Activated CD8-positive, alpha-beta T cell treated with anti-CD3 and anti-CD28 coated beads for 36 hours (primary cell): ENCODE measurements at regions not wholly inside any gene's neighbourhood (a gene's known extent, or its start where the extent isn't known, plus 50 kb on each side); places are given as distances from the start of the nearest gene placed in this dataset.
A peak's percentile ranks its signal among the peaks of the same experiment; 100 is the strongest.

Experiments
- ATAC-seq: fragments of 200-7000 bp; cut with Tn5 transposase; one replicate; pipeline ENCODE4 v1.10.0; 2021; ENCODE audit warnings: mild to moderate bottlenecking, moderate library complexity
- CTCF ChIA-PET: fragments of 350-600 bp; sonication (Branson Sonifier 250); formaldehyde crosslinking; loops from one replicate; lab custom pipeline; 2021; ENCODE audit warnings: antibody characterized with exemption; lab: Charles Lee
- POLR2A ChIA-PET: fragments of 350-600 bp; sonication (Branson Sonifier 250); formaldehyde crosslinking; loops from one replicate; lab custom pipeline; 2021; ENCODE audit warnings: antibody characterized with exemption; lab: Charles Lee
- DNase-seq: peaks from one replicate; pipeline ENCODE4 v3.0.0-alpha.2; 2020
- H3K27ac Mint-ChIP-seq: one replicate; pipeline ENCODE4 v1.8.0; 2021; ENCODE audit warnings: mild to moderate bottlenecking, mixed read lengths
- H3K27me3 Mint-ChIP-seq: one replicate; pipeline ENCODE4 v1.8.0; 2021; ENCODE audit warnings: mixed read lengths
- H3K36me3 Mint-ChIP-seq: one replicate; pipeline ENCODE4 v1.8.0; 2021; ENCODE audit warnings: low read depth, mixed read lengths
- H3K4me1 Mint-ChIP-seq: one replicate; pipeline ENCODE4 v1.8.0; 2021; ENCODE audit warnings: low read depth, mixed read lengths
- H3K4me3 Mint-ChIP-seq: one replicate; pipeline ENCODE4 v1.8.0; 2021; ENCODE audit warnings: mild to moderate bottlenecking, moderate library complexity, mixed read lengths
- H3K9me3 Mint-ChIP-seq: one replicate; pipeline ENCODE4 v1.8.0; 2021; ENCODE audit warnings: mixed read lengths
- intact Hi-C: fragments of 100-400 bp; cut with micrococcal nuclease; formaldehyde crosslinking; loops from one replicate; pipeline ENCODE4 v1.10.0; 2022
- TF ChIP-seq, protein P1 (sequence below): fragments of 200-600 bp; IDR thresholded peaks from one replicate; pipeline ENCODE4 v1.8.0; 2022; ENCODE audit warnings: antibody characterized with exemption, mild to moderate bottlenecking

DNA sequence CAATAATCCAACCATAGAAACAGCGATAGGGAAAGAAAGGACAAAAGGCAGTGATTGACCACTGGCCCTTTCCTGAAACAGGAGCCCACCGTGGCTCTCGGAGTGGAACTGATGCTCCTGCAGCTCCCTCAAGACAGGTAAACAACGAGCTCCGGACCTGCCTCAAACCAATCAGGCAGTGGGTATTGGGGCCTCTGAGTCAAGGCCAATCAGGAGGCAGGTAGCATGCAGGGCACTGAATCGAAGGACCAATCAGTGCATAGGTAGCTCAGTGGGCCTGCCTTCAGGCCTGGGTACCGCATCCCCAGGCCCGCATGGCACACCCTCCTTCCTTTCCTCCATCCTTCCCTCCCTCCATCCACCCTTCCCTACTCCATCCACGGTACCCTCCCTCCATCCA is 425.1 kb upstream of the MGMT start:
- H3K36me3 Mint-ChIP-seq: no peaks in the 10 kb centered on the region
- CTCF ChIA-PET: no interaction called here
- TF ChIP-seq, protein P1, sequence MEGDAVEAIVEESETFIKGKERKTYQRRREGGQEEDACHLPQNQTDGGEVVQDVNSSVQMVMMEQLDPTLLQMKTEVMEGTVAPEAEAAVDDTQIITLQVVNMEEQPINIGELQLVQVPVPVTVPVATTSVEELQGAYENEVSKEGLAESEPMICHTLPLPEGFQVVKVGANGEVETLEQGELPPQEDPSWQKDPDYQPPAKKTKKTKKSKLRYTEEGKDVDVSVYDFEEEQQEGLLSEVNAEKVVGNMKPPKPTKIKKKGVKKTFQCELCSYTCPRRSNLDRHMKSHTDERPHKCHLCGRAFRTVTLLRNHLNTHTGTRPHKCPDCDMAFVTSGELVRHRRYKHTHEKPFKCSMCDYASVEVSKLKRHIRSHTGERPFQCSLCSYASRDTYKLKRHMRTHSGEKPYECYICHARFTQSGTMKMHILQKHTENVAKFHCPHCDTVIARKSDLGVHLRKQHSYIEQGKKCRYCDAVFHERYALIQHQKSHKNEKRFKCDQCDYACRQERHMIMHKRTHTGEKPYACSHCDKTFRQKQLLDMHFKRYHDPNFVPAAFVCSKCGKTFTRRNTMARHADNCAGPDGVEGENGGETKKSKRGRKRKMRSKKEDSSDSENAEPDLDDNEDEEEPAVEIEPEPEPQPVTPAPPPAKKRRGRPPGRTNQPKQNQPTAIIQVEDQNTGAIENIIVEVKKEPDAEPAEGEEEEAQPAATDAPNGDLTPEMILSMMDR: no peak
- intact Hi-C loops: no loop called here
- DNase-seq: no peak
- POLR2A ChIA-PET: no interaction called here
- H3K4me1 Mint-ChIP-seq: peaks cover 19% of the 10 kb centered on the region
- ATAC-seq: no peak
- no peak overlapping the region for H3K4me3 Mint-ChIP-seq
- H3K27me3 Mint-ChIP-seq: peaks cover 9% of the 10 kb centered on the region
- H3K9me3 Mint-ChIP-seq: no peaks in the 10 kb centered on the region
- no peak overlapping the region for H3K27ac Mint-ChIP-seq

DNA sequence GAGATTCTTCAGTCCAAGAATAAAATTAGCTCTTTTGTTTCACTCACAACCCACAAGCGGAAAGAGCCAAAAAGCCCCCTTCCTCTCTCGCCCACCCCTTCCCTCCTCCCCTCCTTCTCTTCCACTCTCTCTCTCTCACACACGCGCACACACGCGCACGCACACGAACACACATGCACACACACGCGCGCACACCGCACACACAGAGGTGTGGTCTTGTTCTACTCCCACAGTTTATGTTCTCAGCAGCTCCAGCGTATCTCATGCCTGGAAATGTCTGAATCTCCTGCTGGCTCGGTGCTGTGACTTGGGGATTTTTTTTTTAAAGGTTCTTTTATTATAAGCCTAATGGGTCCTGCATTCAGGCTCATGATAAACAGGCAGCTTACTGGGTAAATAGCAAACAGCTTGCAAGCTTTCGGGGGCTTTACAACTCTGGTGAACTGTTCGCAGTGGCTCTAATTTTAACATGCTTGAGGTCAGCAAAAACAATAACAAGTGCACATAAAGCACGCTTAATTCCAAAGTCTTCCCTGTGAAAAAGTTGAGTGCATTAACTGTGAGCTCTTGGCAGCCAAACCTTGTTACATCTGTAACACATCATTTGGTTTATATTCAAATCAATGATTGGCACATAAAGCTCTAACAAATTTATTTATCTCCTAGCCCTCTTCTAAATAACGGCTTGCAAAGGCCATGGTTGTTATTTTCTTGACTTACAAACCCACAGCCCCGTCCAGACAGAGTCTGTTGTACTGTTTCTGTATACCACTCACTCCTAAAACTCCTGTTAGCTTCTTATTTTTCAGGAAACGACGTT is 424.1 kb upstream of the MGMT start:
- intact Hi-C loops: no loop called here
- ChIA-PET POLR2A (interaction anchor here (0.5 kb wide), 1 partner anchor 213 kb away, joined by 3 read pairs; no protein-coding TSS in a partner anchor), CTCF (interaction anchor here (1.4 to 1.5 kb wide), 2 partner anchors 12 to 14 kb away, joined by 4 to 5 read pairs; no protein-coding TSS in a partner anchor)
- TF ChIP-seq, protein P1: no peak
- DNase-seq: peak; percentile 39
- Mint-ChIP-seq H3K4me1 (peaks cover 16% of the 10 kb centered on the region), H3K4me3 (peak overlapping the region; percentile 13), H3K27ac (no peak overlapping the region), H3K36me3 (no peaks in the 10 kb centered on the region), H3K27me3 (peaks cover 9% of the 10 kb centered on the region), H3K9me3 (no peaks in the 10 kb centered on the region)
- peak; percentile 39 for ATAC-seq

DNA sequence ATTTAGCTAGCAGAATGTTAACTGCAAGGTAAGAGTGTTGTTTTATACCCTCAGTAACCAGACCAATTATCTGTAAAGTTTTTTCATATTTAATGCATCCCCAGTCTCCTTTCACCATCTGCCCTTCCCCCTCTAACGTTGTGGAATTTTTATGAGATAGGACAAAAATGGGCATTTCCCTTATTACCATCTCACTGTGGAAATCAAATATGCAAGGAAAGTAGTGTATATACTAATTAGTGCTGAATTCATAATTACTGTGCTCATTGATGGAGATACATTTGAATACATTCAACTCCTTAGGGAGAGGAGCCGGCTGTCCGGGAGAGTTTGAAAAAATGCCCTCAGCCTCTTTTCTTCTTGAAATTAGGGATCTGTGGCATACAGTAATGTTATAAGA is 423.4 kb upstream of the MGMT start:
- Mint-ChIP-seq H3K4me1 (peaks cover 12% of the 10 kb centered on the region), H3K4me3 (no peak overlapping the region), H3K36me3 (no peaks in the 10 kb centered on the region), H3K27ac (no peak overlapping the region), H3K9me3 (no peaks in the 10 kb centered on the region), H3K27me3 (peaks cover 6% of the 10 kb centered on the region)
- intact Hi-C loops: no loop called here
- ChIA-PET CTCF (interaction anchor here (1.4 to 1.5 kb wide), 2 partner anchors 12 to 14 kb away, joined by 4 to 5 read pairs; no protein-coding TSS in a partner anchor), POLR2A (no interaction called here)
- TF ChIP-seq, protein P1: no peak
- ATAC-seq (no peak), DNase-seq (no peak)

DNA sequence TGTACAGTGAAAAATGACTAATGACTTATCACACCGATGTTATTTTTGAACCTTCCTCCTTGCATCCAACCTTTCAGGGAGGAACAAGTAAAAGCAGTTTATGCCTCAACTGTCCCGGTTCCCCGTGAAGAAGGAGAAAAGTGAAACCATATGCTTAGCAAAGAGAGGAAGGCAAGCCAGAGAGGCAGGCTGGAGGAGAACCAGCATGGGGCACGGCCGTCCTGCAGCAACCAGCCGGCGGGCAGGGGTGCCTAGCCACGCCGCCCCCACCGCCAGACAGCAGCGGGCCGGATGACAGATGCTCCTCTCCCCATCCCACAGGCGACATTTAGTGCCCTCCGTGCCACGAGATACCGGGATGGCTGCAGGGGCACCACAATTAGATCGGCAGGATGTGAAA is 421.4 kb upstream of the MGMT start:
- Mint-ChIP-seq H3K4me3 (no peak overlapping the region), H3K27ac (no peak overlapping the region), H3K9me3 (no peaks in the 10 kb centered on the region), H3K4me1 (peaks cover 10% of the 10 kb centered on the region), H3K27me3 (peaks cover 5% of the 10 kb centered on the region), H3K36me3 (no peaks in the 10 kb centered on the region)
- CTCF ChIA-PET: no interaction called here
- DNase-seq: no peak
- POLR2A ChIA-PET: no interaction called here
- ATAC-seq: no peak
- TF ChIP-seq, protein P1: no peak
- intact Hi-C loops: no loop called here

DNA sequence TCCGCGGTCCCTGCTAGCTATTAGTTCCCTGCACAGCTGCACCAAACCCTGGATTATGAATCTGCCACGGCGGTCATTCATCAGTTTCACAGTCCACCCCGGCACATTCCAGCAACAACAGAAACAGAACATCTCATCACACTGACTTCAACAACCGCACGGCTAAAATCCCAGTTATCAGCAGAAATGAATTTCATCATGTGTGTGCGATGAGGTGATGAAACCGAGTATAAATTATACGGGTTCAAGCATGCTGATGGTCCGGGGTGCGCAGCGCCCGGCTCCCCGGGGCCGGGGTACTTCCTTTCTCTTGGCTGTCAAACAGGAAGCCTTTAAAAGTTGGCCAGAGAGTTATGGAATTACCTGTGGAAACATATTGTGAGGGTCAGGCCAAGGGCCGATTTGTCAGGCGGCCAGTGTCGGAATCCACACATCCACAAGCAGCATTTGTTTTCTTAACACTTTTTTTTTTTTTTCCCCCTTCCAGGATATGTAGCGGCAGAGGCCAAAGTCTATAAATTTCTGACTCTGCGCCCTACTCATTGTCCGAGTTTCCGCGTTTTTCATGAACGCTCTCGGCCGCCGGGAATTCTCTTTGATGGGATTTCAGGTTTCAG is 420.9 kb upstream of the MGMT start:
- H3K27ac Mint-ChIP-seq: no peak overlapping the region
- intact Hi-C loops: no loop called here
- DNase-seq (no peak), ATAC-seq (no peak)
- no peak overlapping the region for H3K4me3 Mint-ChIP-seq
- no peaks in the 10 kb centered on the region for H3K9me3 Mint-ChIP-seq
- TF ChIP-seq, protein P1: no peak
- peaks cover 4% of the 10 kb centered on the region for H3K27me3 Mint-ChIP-seq
- ChIA-PET POLR2A (no interaction called here), CTCF (no interaction called here)
- H3K4me1 Mint-ChIP-seq: peaks cover 10% of the 10 kb centered on the region
- no peaks in the 10 kb centered on the region for H3K36me3 Mint-ChIP-seq
